ENCODE measurements at regions not wholly inside any gene's neighbourhood (a gene's known extent, or its start where the extent isn't known, plus 50 kb on each side); places are given as distances from the start of the nearest gene placed in this dataset.

GRCh38 chr14:101206556-101206955 is 303.0 kb upstream of the RTL1 start:
- no peak for DNase-seq (ENCODE audit: low read depth in 2 of 2)

GRCh38 chr14:101207041-101207440 is 303.5 kb upstream of the RTL1 start:
- no peak for DNase-seq (ENCODE audit: low read depth in 2 of 2)

GRCh38 chr14:101207897-101208296 is 304.4 kb upstream of the RTL1 start:
- DNase-seq (ENCODE audit: low read depth in 2 of 2), result no peak

GRCh38 chr14:101209594-101209993 is 306.1 kb upstream of the RTL1 start:
- no peak for DNase-seq (ENCODE audit: low read depth in 2 of 2)

- no peak for DNase-seq (ENCODE audit: low read depth in 2 of 2)
Observed at GRCh38 chr14:101215266-101215665, 311.7 kb upstream of the RTL1 start.

GRCh38 chr14:101215927-101216326 is 312.4 kb upstream of the RTL1 start:
- DNase-seq (ENCODE audit: low read depth in 2 of 2), result no peak

GRCh38 chr14:101216366-101217079 is 313.0 kb upstream of the RTL1 start:
- DNase-seq (ENCODE audit: low read depth in 2 of 2), result no peak

- DNase-seq (ENCODE audit: low read depth in 2 of 2), result no peak
Observed at GRCh38 chr14:101217080-101217463, 313.6 kb upstream of the RTL1 start.

- DNase-seq (ENCODE audit: low read depth in 2 of 2), result no peak
Observed at GRCh38 chr14:101217616-101218371, 314.3 kb upstream of the RTL1 start.

- no peak for DNase-seq (ENCODE audit: low read depth in 2 of 2)
Observed at GRCh38 chr14:101219896-101220703, 316.6 kb upstream of the RTL1 start.

- no peak for DNase-seq (ENCODE audit: low read depth in 2 of 2)
Observed at GRCh38 chr14:101220921-101221510, 317.5 kb upstream of the RTL1 start.

- DNase-seq (ENCODE audit: low read depth in 2 of 2), result no peak
Observed at GRCh38 chr14:101221549-101222160, 318.1 kb upstream of the RTL1 start.

GRCh38 chr14:101222362-101223070 is 319.0 kb upstream of the RTL1 start:
- no peak for DNase-seq (ENCODE audit: low read depth in 2 of 2)

- DNase-seq (ENCODE audit: low read depth in 2 of 2), result no peak
Observed at GRCh38 chr14:101223127-101223526, 319.6 kb upstream of the RTL1 start.

- no peak for DNase-seq (ENCODE audit: low read depth in 2 of 2)
Observed at GRCh38 chr14:101223561-101224162, 320.1 kb upstream of the RTL1 start.

GRCh38 chr14:101224356-101225156 is 321.0 kb upstream of the RTL1 start:
- DNase-seq (ENCODE audit: low read depth in 2 of 2), result no peak

GRCh38 chr14:101225157-101226152 is 321.9 kb upstream of the RTL1 start:
- no peak for DNase-seq (ENCODE audit: low read depth in 2 of 2)

- DNase-seq (ENCODE audit: low read depth in 2 of 2), result no peak
Observed at GRCh38 chr14:101226265-101226602, 322.7 kb upstream of the RTL1 start.
